ENCODE measurements at regions not wholly inside any gene's neighbourhood (a gene's known extent, or its start where the extent isn't known, plus 50 kb on each side); places are given as distances from the start of the nearest gene placed in this dataset.
"Not testable (repeated sequence)": the region's sequence is repeated elsewhere in the genome, so short reads cannot be mapped to it uniquely, and the experiment has no call there.

GRCh38 chr9:106233116-106233515 lies 538.8 kb downstream of the TMEM38B start:
- no peak overlapping the region for H3K9ac ChIP-seq (ENCODE audit: control insufficient read depth, extremely low read depth, insufficient read depth, low read length)
- H3K9me3 ChIP-seq (ENCODE audit: control insufficient read depth, low read depth, low read length) = no peaks in the 10 kb centered on the region
- no peaks in the 10 kb centered on the region for H3K4me1 ChIP-seq (ENCODE audit: control insufficient read depth, extremely low read depth, insufficient read depth, low read length)
- H3K27ac ChIP-seq (ENCODE audit: control insufficient read depth, insufficient read depth, low read length) = no peak overlapping the region
- no peaks in the 10 kb centered on the region for H4K20me1 ChIP-seq (ENCODE audit: control insufficient read depth, extremely low read depth, insufficient read depth, low read length)
- no peak overlapping the region for H3K4me2 ChIP-seq (ENCODE audit: control insufficient read depth, extremely low read depth, insufficient read depth, low read depth, low read length)
- H3K27me3 ChIP-seq (ENCODE audit: control insufficient read depth, extremely low read depth, insufficient read depth, low read length) = peaks cover 4% of the 10 kb centered on the region
- H3K36me3 ChIP-seq (ENCODE audit: control insufficient read depth in 2 of 2, extremely low read depth in 1 of 2, insufficient read depth in 2 of 2, low read length in 2 of 2) = no peaks in the 10 kb centered on the region
- dilution Hi-C loops (cut with MboI; ENCODE audit: extremely low pct_ligation_motif_present, low sequenced_read_pairs) = no loop called here
- no peak overlapping the region for H3K4me3 ChIP-seq (ENCODE audit: control insufficient read depth in 2 of 3, extremely low read depth in 1 of 3, insufficient read depth in 2 of 3, low read depth in 1 of 3, low read length in 3 of 3)
- DNase-seq (ENCODE audit: low read depth, low spot score) (no peak), FAIRE-seq (no peak)
- TF ChIP-seq CTCF (optimal IDR thresholded peaks at IDR 0.05 in 1 of 3, IDR thresholded peaks at IDR 0.05 in 1 of 3, conservative IDR thresholded peaks at IDR 0.05 in 1 of 3; ENCODE audit: extremely low read depth in 1 of 3, insufficient read depth in 2 of 3, low read length in 3 of 3) (no peak), EZH2 (IDR thresholded peaks at IDR 0.05; ENCODE audit: low read length) (no peak)
- H2AFZ ChIP-seq (ENCODE audit: control insufficient read depth, low read length) = no peak overlapping the region
- H3K79me2 ChIP-seq (ENCODE audit: control insufficient read depth, insufficient read depth, low read length) = no peaks in the 10 kb centered on the region
- no peaks in the 10 kb centered on the region for H3K9me1 ChIP-seq (ENCODE audit: control insufficient read depth, extremely low read depth, insufficient read depth, low read length)

GRCh38 chr9:106260908-106261307 lies 566.6 kb downstream of the TMEM38B start:
- H3K9me1 ChIP-seq (ENCODE audit: control insufficient read depth, extremely low read depth, insufficient read depth, low read length); H3K36me3 ChIP-seq (ENCODE audit: control insufficient read depth in 2 of 2, extremely low read depth in 1 of 2, insufficient read depth in 2 of 2, low read length in 2 of 2); H4K20me1 ChIP-seq (ENCODE audit: control insufficient read depth, extremely low read depth, insufficient read depth, low read length); H3K9ac ChIP-seq (ENCODE audit: control insufficient read depth, extremely low read depth, insufficient read depth, low read length); H3K4me3 ChIP-seq (ENCODE audit: control insufficient read depth in 2 of 3, extremely low read depth in 1 of 3, insufficient read depth in 2 of 3, low read depth in 1 of 3, low read length in 3 of 3); FAIRE-seq; H3K9me3 ChIP-seq (ENCODE audit: control insufficient read depth, low read depth, low read length); H3K4me1 ChIP-seq (ENCODE audit: control insufficient read depth, extremely low read depth, insufficient read depth, low read length); DNase-seq (ENCODE audit: low read depth, low spot score); H3K27me3 ChIP-seq (ENCODE audit: control insufficient read depth, extremely low read depth, insufficient read depth, low read length); dilution Hi-C loops (cut with MboI; ENCODE audit: extremely low pct_ligation_motif_present, low sequenced_read_pairs); H3K79me2 ChIP-seq (ENCODE audit: control insufficient read depth, insufficient read depth, low read length); H2AFZ ChIP-seq (ENCODE audit: control insufficient read depth, low read length); H3K27ac ChIP-seq (ENCODE audit: control insufficient read depth, insufficient read depth, low read length); H3K4me2 ChIP-seq (ENCODE audit: control insufficient read depth, extremely low read depth, insufficient read depth, low read depth, low read length): not testable (repeated sequence)

GRCh38 chr9:106277966-106278365 lies 583.6 kb downstream of the TMEM38B start:
- no peaks in the 10 kb centered on the region for H3K9me3 ChIP-seq (ENCODE audit: control insufficient read depth, low read depth, low read length)
- no peak overlapping the region for H3K9ac ChIP-seq (ENCODE audit: control insufficient read depth, extremely low read depth, insufficient read depth, low read length)
- no peaks in the 10 kb centered on the region for H3K36me3 ChIP-seq (ENCODE audit: control insufficient read depth in 2 of 2, extremely low read depth in 1 of 2, insufficient read depth in 2 of 2, low read length in 2 of 2)
- H4K20me1 ChIP-seq (ENCODE audit: control insufficient read depth, extremely low read depth, insufficient read depth, low read length) = no peaks in the 10 kb centered on the region
- H2AFZ ChIP-seq (ENCODE audit: control insufficient read depth, low read length) = no peak overlapping the region
- no peaks in the 10 kb centered on the region for H3K79me2 ChIP-seq (ENCODE audit: control insufficient read depth, insufficient read depth, low read length)
- TF ChIP-seq CTCF (optimal IDR thresholded peaks at IDR 0.05 in 1 of 3, IDR thresholded peaks at IDR 0.05 in 1 of 3, conservative IDR thresholded peaks at IDR 0.05 in 1 of 3; ENCODE audit: extremely low read depth in 1 of 3, insufficient read depth in 2 of 3, low read length in 3 of 3) = no peak
- no peaks in the 10 kb centered on the region for H3K27me3 ChIP-seq (ENCODE audit: control insufficient read depth, extremely low read depth, insufficient read depth, low read length)
- no peak overlapping the region for H3K4me2 ChIP-seq (ENCODE audit: control insufficient read depth, extremely low read depth, insufficient read depth, low read depth, low read length)
- dilution Hi-C loops (cut with MboI; ENCODE audit: extremely low pct_ligation_motif_present, low sequenced_read_pairs) = no loop called here
- FAIRE-seq = no peak
- no peak for DNase-seq (ENCODE audit: low read depth, low spot score)
- no peak overlapping the region for H3K4me3 ChIP-seq (ENCODE audit: control insufficient read depth in 2 of 3, extremely low read depth in 1 of 3, insufficient read depth in 2 of 3, low read depth in 1 of 3, low read length in 3 of 3)
- H3K9me1 ChIP-seq (ENCODE audit: control insufficient read depth, extremely low read depth, insufficient read depth, low read length) = no peaks in the 10 kb centered on the region
- H3K4me1 ChIP-seq (ENCODE audit: control insufficient read depth, extremely low read depth, insufficient read depth, low read length) = no peaks in the 10 kb centered on the region
- H3K27ac ChIP-seq (ENCODE audit: control insufficient read depth, insufficient read depth, low read length) = no peak overlapping the region
